Islet of Langerhans (tissue), 1 donor: ENCODE measurements at regions not wholly inside any gene's neighbourhood (a gene's known extent, or its start where the extent isn't known, plus 50 kb on each side); places are given as distances from the start of the nearest gene placed in this dataset.

ENCODE experiments used
- FAIRE-seq: peaks from one replicate; lab custom pipeline; 2011; peaks lifted over from hg19 to GRCh38; lab: Jason Lieb, UNC

DNA sequence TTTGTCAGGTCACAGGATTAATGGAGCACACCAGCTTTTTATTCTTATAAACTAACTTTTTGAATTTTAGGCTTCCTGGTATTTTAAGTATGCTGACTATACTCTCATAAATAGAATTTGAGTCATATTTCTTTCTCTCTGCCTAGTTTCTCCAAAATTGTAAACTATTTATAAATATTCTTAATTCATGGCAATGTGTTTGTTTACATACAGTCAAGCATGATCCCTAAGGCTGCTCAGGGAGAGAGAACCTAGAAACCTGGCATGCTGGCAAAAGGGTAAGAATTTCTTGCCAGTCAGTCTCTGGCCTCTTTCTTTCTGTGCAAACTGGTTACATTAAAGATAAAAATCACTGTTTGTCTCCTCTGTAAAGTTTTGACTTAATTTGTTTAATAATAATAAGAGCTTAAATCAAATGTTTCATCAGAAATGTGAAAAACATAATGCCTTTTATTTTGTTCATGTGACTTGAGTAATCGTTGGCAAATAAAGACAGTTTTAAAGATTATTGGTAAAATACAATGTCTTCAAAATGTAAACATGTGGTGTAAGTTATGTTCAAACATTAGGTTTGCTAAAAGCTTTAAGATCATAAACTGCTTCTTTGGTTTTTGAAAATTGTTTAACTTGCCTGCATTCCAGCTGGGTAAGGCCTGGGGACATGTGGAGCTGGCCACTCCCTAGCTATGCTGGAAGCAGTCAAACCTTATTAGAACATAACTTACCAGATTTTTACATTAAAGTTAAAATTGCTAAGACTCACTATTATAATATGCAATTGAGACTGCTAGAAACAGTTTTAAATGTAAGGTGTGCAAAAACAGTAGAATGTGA lies 1401.7 kb downstream of the NCAM2 start:
- no peak for FAIRE-seq

DNA sequence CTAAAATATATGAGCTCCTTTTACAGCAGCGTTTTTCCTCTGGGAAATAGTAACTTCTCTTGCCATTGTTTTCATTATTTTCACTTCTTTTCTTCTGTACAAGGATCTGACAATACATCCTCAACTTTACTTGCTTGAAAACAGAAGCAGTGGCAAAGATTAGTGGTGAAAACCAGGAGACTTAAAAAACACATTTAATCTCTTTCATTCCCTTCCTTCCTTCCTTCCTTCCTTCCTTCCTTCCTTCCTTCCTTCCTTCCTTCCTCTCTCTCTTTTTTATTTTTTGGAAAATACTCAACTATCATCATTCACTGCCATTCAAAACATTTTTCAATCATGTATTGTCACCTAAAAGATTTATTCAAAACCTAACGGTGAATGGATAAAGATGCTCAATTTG lies 1411.4 kb downstream of the NCAM2 start:
- no peak for FAIRE-seq

DNA sequence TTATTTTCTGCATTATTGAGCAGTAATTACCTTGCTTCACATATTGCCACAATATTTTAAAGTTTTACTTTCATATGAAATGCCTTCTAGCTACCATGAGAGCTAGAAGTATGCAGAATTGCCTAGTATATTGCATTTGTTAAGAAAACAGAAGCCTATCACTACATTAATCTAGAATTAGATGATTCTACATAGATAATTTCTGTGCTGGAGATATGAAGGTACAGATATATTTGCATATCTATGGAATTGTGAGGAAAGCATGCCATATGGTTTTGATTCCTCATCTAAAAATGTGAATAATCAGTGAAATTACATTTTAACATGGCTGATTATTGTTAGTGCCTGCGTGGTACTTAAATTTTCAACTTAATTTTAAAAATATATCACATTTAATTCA lies 1418.3 kb downstream of the NCAM2 start:
- no peak for FAIRE-seq

DNA sequence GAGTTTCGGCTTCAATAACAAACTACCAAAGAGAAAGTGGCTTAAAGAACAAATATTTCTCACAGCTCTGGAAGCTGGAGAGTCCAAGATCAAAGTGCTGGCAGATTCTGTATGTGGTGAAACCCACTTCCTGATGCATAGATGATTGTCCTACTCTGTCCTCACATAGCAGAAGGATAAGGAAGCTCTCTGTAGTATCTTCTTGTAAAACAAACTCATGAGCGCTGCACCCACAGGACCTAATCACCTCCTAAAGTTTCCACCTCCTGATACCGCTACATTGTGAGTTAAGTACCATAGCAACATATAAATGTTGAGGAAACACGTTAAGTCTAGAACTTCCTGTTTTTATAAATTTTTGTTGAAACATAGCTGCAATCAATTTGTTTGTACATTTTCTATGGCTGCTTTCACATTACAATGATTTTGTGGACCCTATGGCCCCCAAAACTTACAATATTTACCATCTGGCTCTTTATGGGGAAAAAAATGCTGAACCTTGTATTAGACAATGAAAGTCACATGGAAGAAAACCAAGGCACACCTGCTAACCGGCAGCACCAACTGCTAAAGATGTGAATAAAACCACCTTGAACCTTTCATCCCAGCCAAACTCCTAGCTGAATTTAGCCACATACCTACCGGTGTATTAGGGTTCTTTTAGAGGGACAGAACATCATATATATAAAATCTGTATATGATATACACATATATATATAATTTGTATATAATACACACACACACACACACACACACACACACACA lies 1423.4 kb downstream of the NCAM2 start:
- no peak for FAIRE-seq

- no peak for FAIRE-seq
Measured at GRCh38 chr21:22438428-22439086, 1440.3 kb downstream of the NCAM2 start.

- no peak for FAIRE-seq
Measured at GRCh38 chr21:22444990-22445389, 1446.8 kb downstream of the NCAM2 start.

DNA sequence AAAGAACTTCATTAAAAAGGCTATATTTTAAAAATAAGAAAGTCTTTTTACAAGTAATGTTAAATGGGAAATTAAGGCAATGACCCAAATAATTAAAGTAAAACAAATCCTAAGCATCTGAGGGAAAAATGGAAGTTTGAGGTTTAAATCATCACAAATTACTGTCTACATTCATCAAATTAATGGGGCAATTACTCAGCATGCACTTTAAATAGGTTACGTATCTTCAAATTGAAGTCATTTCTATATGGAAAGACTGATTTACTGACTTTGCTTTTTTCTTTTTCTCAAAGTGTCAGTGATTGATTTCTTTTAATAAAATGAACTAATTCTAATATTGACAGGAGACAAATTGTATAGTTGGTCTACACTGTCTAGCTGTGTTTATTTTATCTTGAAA lies 1452.3 kb downstream of the NCAM2 start:
- FAIRE-seq = no peak

DNA sequence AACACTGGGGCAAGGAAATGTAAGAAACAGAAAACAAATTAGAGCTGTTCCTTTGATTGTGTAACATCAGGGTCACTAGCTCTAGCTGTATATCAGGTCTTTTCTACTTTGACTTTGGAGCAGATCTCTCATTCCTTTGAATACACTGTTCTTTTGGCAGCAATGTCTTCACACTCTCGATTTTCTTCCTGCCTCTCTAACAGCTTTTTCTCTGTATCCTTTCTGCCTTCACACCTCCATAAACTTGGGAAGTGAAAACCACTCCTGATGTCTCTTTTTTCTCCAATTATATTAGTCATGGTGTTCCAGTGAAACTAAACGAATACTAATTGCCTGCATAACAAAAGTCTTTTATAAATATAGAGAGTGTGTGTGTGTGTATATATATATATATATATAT lies 1458.0 kb downstream of the NCAM2 start:
- FAIRE-seq = no peak

DNA sequence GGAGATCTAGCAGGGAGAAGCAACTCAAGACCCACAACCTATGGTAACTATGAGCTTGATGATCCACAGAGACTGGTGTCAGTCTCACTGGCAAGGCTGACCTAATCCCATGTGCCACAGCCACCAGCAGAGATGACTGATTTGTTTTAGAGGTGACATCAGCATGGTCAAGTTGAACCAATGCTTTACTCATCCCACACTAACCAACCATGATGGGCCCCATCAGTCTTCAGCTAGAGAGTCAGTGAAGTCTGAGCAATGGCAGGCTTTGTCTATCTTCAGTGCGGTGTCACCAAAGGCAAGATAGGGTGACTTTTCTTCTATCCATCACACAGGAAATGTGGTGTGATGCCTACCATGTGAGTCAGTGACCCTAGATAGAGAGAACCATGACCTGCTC lies 1470.7 kb downstream of the NCAM2 start:
- no peak for FAIRE-seq

- FAIRE-seq = no peak
Measured at GRCh38 chr21:22474403-22474802, 1476.2 kb downstream of the NCAM2 start.

DNA sequence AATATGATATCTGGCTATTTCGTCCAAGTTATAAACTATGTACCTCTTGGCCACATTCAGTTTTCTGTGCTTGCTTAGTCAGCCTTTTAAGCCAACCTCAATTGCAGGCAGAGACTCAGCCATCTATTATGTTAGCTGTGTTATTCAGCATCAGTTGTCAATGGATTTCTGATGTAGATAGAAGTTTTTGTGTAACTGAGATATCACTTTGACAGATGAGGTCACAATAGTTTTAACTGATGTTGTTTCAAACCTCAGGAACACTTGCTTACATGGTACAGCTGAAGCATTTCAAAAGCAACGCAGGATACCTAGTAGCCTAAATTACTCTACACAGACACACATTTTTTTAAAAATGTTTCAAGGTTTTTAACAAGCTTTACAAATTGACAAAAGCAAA lies 1478.0 kb downstream of the NCAM2 start:
- FAIRE-seq = no peak

GRCh38 chr21:22476726-22477646 lies 1478.8 kb downstream of the NCAM2 start:
- no peak for FAIRE-seq

DNA sequence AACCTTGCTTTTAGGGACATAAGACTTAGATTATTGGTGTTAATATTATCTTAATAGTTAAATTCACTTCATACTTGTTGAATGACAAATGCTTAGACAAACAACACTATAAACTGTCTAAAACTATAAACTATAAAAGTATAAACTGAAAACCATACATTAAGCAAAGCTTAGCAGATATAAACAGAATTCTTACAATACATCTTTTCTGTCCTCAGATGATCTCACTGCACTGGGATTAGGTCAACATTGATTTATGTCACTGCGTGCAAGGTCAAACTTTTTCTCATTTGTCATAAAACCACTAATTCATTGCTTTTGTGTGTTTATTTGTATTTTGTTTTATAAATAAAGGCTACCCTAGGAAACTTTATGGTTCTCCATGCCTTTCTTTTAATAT lies 1491.8 kb downstream of the NCAM2 start:
- FAIRE-seq = no peak

GRCh38 chr21:22516230-22516629 lies 1518.0 kb downstream of the NCAM2 start:
- FAIRE-seq = no peak

DNA sequence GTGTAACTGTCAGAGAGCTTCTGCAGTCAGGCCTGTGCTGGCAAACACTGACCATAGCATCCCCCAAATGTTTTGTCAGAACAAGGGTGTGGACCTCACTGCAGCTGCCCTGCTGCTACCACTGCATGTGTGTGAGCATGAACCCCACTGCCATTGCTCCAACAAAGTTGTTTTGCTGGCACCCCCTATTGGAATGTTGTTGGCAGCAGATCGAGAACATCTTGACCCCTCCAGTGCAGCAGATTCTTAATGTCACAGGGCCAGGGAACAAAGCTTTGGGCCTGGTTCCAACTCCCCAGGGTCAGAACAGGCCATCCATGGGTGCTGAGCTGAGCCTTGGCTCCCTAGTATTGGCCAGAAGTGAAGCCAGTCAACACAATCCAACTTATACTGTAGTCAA lies 1537.4 kb downstream of the NCAM2 start:
- no peak for FAIRE-seq

DNA sequence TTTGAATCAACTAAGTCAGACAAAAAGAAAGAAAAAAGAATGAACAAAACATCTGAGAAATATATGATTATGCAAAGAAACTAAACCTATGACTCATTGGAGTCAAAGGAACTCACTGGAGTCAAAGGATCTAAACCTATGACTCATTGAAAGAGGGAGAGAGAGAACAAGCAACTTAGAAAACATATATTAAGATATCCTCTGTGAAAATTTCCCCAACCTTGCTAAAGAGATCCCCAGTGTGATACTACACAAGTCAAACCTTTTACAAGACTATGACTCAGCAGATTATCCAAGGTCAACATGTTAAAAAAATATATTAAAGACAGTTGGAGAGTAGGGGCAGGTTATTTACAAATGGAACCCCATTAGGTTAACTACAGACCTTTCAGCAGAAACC lies 1538.3 kb downstream of the NCAM2 start:
- no peak for FAIRE-seq

DNA sequence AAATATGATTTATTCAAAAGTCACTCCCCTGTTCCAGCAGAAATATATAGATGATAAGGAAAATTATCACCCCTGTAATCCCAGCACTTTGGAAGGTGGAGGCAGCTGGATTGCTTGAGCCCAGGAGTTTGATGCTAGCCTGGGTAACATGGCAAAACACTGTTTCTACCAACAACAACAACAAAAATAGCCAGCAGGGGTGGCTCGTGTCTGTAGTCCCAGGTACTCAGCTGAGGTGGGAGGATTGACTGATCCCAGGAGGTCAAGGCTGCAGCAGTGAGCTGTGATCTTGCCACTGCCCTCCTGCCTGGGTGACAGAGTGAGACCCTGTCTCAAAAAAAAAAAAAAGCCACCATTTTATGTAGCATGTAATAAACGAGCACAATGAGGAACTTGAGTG lies 1546.5 kb downstream of the NCAM2 start:
- FAIRE-seq = no peak

- no peak for FAIRE-seq
Measured at GRCh38 chr21:22552390-22552789, 1554.2 kb downstream of the NCAM2 start.

GRCh38 chr21:22554690-22555316 lies 1556.6 kb downstream of the NCAM2 start:
- FAIRE-seq = no peak

DNA sequence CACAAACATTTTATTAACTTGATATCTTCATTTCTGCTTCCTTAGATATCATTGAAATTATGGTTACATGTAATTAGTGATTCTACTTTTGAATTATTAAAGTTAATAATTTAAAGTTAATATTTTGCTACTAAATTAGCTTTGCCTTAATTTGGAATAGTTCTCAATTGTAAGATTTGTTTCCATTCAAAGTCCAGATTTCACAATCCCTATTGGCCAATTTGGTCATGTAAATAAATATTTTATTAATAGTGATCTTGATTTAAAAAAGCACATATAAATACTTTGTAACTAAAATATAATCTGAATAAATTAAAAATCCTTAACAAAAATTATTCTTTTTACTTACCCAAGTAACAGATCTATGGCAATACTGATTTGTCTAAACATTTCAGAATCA lies 1558.6 kb downstream of the NCAM2 start:
- no peak for FAIRE-seq

- FAIRE-seq = no peak
Measured at GRCh38 chr21:22561946-22562345, 1563.7 kb downstream of the NCAM2 start.

- FAIRE-seq = no peak
Measured at GRCh38 chr21:22573834-22574233, 1575.6 kb downstream of the NCAM2 start.
